Hematopoietic multipotent progenitor cell treated with erythropoietin and hydrocortisone succinate and interleukin-3 and kit ligand, for 8 days (in vitro differentiated cells): ENCODE measurements at regions not wholly inside any gene's neighbourhood (a gene's known extent, or its start where the extent isn't known, plus 50 kb on each side); places are given as distances from the start of the nearest gene placed in this dataset.

ENCODE experiments used
- DNase-seq: peaks from one replicate; pipeline ENCODE4 v3.0.0-alpha.2; 2015

DNA sequence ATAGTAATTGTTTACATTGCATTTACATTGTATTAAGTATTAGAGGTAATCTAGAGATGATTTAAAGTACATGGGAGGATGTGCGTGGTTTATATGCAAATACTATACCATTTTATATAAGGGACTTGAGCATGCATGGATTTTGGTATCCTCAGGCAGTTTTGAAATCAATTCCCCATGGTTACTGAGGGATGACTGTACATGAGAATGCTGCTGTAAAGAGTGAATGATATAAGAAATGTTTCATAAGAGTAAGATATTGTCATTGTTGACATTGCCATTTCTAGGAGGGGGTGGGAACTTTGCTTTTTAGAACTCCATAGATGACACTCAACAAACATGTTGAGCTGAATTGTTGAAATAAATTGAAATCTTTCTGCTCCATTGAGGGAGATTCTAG is 185.0 kb downstream of the SEMA6A start:
- DNase-seq, result no peak

DNA sequence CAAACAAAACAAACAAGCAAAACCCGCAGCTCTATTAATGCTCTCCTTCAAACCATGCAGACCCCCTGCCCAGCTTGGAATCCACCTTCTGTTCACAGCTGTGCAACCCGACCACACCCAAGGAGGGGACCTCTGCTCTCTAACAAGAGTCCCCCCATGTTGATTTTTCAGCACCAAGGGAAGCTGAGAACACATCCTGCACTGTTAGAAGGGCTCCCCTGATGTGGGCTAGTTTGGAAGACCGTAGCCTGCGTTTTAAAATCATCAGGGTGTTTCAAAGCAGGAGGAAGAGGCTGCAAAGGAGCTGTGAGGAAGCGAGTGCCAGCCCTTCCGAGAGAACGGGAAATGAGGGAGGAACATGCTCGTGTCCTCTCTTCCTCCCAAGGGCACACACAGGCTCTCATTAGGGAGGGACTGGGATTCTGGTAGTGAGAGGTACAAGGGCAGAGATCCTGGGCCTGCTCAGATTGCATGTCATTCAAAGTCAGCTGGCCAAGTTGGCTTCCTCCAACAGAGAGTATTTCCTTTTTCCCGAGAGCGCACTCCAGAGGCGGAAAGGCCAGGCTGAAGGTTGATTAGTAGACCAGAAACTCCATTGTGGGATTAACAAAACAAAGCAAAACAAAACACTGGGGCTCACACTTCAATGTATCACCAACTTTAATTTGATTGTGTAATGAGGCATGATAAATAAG is 185.9 kb downstream of the SEMA6A start:
- no peak for DNase-seq

- no peak for DNase-seq
These were observed 186.9 kb downstream of the SEMA6A start for GRCh38 chr5:116387738-116388137.

DNA sequence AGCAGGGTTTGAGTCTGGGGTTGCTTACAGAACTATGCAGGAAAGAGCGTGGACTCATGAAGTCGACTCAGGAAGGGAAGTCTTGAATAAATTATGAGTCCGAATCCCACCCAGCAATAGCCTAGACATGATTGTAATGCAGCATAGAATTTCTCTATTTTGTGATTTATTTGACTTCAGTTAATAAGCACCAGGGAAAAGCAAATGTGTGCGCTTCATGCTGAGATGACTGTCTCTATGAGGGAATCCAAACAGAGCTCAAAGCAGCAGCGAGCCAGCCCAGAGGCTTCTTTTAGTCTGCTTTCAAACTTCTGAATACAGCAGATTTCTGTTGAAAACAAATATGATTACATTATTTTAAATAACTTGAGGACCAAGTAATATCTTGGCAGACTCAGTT is 188.0 kb downstream of the SEMA6A start:
- DNase-seq, result no peak

DNA sequence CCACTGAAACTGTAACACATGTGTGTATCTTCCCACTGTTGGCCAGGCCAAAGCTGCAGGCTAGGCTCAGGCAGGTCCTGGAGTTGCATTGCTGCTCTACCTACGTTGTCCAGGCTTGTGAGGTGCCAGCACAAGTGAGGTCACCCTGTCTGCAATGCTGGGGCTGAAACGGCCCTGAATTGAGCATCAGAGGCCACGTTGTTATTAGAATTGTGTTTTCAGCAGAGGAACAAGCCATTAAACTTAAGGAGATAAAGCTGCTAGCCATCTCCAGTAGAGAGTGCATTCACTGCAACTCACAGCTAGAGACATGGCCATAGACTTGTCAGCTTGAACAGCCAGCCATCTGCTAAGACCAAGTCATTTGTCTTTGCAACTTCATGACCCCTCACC is 191.8 kb downstream of the SEMA6A start:
- no peak for DNase-seq

- no peak for DNase-seq
These were observed 192.4 kb downstream of the SEMA6A start for GRCh38 chr5:116382032-116382873.

- DNase-seq, result no peak
These were observed 193.4 kb downstream of the SEMA6A start for GRCh38 chr5:116381201-116381600.

GRCh38 chr5:116380621-116381020 is 194.0 kb downstream of the SEMA6A start:
- no peak for DNase-seq

DNA sequence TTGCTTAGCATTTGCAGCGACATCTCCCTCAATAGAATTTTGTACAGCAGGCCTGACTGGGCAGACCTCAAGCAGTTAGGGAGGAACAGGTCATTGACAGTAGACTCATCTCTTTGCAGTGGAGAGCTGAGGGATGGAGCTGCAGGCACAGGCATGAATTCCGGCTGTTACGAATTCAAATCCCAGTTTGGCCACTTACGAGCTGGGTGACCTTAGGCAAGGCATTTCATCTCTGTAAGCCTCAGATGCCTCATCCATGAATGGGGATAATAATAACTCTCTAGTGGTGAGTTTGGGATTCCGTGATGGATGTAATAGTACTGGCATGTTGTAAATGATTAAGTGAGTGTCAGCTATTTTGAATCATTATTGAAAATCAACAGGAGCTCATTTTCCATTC is 195.3 kb downstream of the SEMA6A start:
- no peak for DNase-seq

GRCh38 chr5:116378777-116379121 is 195.9 kb downstream of the SEMA6A start:
- no peak for DNase-seq

DNA sequence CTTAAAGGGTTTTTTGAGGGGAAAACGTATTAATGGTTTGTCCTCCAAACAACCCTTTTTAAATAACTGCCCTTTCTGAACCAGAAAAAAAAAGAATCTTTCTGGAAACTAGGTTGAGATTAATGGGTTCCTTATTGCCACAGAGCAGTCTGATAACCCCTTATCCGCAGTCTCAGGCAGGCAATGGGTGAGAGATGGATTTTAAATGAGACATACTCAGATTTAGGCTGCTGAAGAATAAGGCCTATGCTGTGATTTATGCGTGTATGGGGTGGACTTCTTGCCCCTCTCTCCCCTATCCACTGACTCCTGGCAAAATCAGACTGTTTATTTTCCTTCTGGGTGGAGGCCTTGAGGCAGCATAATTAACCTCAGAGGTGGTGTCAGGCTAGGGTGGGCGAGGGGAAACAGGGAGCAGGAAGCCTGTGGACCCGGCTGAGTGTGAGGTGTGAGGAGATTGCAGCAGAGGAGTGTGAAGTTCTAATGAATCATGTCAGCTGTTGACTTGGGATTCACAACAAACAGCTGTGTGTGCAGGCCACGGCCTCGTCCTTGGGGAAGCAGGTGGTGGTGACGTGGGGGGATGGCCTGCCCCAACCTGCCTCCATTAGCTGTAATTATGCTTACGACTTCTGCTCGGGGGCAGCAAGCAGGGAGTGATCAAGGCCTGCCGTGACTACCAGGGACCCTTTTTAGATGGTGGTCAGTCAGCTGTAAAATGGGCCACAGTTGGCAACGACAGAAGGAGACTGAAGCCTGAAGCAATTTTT is 196.4 kb downstream of the SEMA6A start:
- no peak for DNase-seq

DNA sequence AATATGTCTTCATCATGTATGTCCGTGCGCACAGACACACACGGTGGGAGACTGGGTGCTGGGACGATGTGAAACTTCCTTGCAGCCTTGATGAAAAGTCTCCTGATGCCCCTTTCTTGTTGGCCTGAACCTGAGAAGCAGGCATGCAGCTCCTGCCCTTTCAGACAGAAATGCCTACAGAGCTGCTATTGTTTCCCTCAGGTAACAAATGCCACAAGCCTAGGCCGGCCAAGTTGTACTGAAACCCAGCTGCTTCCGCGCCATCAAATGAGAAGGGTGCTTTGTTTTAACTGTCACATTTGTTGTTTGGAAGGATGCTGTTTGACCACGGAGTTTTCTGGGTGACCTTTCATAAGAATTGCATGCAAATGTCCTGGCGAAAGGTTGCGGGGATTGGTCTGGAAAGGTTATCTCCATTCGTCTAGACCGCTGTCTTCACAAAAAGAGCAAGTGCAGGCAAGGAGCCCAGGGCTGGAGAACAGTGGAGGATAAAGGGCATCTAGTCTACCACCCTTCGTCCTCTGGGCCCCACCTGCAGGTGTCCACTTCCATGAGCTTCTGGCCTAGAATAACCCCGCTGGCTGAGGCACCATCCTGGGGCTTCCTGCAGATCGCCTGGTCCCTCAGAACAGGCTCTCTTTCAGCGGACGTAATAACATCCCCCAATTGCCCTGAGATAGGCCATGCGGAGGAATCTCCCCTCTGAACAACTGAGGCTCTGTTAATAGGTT is 197.2 kb downstream of the SEMA6A start:
- DNase-seq, result no peak

- DNase-seq, result no peak
These were observed 198.7 kb downstream of the SEMA6A start for GRCh38 chr5:116375926-116376325.

GRCh38 chr5:116374434-116374852 is 200.2 kb downstream of the SEMA6A start:
- DNase-seq, result no peak

GRCh38 chr5:116372931-116373597 is 201.6 kb downstream of the SEMA6A start:
- DNase-seq, result no peak

DNA sequence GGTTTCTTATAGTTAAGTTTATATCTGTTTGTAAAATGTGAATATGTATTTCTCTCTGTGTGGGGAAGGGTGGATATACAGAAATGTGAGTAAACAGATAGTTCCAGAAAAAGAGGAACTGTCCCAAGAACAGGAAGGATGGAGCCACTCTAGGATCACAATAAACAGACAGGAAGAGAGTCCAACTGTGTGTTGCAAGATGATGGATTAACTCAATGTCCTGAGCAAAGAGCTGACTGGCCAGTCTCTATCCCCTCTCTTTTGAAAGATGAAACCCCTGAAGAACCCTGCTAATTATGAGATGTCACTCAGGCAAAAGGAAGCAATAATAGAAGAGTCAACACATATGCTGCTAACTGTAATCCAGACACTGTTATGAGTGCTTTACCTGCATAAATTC is 202.7 kb downstream of the SEMA6A start:
- DNase-seq, result no peak

GRCh38 chr5:116371431-116371830 is 203.2 kb downstream of the SEMA6A start:
- no peak for DNase-seq

- DNase-seq, result no peak
These were observed 203.7 kb downstream of the SEMA6A start for GRCh38 chr5:116370886-116371285.

- DNase-seq, result no peak
These were observed 204.5 kb downstream of the SEMA6A start for GRCh38 chr5:116370149-116370548.

DNA sequence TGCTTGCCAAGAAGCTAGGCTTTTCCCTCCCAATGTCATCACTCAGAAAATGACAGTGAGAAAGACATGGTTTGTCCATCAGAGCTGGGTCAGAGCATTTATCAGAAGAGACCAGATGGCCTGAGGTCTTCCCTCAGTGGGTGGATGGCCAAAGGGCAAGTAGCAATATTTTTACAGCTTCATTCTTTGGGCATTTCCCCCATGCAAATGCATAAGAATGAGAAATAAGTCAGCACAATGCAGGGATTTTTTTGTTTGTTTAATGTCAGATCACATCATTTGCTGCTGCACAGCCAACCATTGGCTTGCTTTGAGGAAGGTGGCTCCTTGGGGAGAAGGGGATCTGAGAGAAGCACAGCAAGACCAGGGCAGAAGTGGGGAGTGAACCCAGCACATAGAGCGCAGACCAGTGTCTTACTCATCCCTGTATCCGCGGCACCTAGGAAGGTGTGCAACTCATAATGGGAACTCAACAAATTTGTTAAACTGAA is 209.6 kb downstream of the SEMA6A start:
- DNase-seq, result no peak

DNA sequence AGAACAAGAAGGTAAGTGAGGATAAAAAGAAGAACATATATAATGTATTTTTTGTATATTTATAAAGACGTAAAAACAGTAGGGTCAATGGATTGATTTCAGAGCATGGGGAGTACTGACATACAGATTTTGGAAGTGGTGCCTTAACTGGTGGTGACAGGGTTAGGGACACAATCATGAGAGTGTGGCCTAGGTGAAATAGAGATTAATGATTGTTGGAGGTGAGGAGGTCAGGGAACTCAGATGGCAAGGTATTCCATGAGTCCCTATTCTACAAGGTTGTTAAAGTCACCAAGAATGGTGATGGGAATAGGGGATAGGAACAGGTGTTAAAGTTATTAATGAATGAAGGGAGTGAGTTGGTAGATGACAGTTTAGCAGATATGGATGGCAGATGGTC is 210.8 kb downstream of the SEMA6A start:
- no peak for DNase-seq

- no peak for DNase-seq
These were observed 212.5 kb downstream of the SEMA6A start for GRCh38 chr5:116361979-116362577.
